NCI-H2227 (cell line): ENCODE measurements at regions not wholly inside any gene's neighbourhood (a gene's known extent, or its start where the extent isn't known, plus 50 kb on each side); places are given as distances from the start of the nearest gene placed in this dataset.

Experiments used
- DNase-seq: peaks from one replicate; lab custom pipeline; 2025; ENCODE audit not compliant: unreplicated experiment; lab: John Stamatoyannopoulos, UW

DNA sequence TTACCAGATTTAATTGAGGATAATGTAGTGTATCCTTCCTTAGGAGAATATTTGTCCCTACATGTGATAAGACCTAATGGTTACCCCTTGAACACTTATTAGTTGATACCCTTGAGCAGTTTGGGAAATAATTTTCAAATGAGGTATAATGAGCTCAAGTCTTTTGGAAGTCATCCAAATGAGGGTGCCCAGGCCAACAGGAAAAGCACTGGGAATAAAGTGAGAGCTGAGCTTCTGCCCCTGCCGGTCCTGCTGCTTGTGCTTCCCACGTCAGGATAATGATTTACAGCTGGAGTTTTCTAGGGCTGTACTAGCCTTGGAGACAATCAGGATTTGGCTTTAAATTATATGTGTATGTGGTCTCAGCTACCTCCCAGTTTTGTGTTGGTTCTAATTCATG lies 178.8 kb upstream of the FRMD6 start:
- no peak for DNase-seq

DNA sequence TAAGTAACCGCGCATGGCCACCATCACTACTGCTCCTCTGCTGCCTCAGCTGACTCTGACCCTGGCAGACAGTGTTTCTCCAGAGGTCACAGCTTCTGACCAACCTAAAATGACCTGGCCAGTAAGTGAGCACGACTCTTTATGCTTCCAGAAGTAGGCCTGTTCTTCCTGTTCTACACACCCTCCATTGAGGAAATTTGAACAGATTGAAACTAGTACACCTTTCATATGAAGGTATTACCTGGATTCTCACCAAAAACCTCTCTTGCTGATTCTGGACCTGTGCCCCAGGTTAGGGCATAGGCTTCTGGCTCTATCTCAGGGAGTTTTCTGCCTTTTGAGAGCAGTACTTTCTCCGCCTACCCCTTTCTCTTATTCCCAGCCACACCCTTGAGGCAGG lies 178.4 kb upstream of the FRMD6 start:
- DNase-seq = no peak

DNA sequence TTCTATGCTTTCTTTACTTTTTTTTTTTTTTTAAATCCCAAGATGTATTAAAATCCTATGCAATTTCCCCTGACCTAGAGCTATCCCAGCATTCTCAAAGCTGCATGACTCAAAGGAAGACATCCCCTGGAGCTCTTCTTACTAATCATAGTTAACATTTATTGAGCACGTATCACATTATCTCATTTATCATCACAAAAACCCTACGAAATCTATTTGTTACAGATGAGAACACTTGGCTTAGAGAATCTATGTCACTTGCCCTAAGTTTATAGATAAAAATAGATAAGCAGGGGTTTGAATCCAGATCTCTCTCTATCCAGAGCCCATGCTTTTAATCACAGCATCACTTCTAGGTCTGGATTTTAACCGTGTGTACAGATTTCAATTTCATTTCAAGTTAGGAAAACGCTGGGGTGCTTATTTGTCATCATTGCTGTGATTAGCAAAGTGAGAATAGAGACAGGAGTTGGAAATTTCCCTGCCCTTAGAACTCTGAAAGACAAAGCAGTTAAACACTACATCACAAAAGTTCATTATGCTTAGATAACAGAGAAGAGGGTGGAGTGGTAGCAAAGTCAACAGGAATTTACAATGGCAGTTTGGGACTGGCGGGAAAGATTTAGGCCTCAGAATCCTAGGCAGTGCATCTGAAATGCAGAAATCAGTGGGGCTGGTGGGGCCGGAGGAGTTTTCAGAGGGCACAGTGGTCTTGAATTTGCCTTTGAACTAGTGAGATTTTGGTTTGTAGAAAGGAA lies 177.7 kb upstream of the FRMD6 start:
- DNase-seq = no peak

DNA sequence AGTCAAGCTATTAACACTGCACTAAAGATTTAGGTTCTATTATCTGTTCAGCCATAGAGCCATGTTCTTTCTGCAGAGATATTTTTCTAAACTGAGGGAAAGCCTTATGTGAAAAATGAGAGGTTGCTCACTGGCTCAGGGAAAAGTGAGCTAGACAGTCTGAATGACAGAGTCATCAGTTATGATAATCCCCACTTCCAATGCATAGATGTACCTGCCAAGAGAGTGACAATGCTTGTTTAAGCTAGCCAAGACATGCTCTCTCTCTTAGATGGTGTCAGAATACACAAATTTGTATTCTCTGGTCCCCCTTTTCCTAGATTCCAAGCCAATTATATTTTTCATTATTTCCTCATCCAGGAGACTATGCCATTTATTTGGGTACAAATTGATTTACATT lies 176.9 kb upstream of the FRMD6 start:
- no peak for DNase-seq

GRCh38 chr14:51478175-51478621 lies 173.5 kb upstream of the FRMD6 start:
- DNase-seq = no peak

GRCh38 chr14:51479584-51480325 lies 172.0 kb upstream of the FRMD6 start:
- no peak for DNase-seq

- no peak for DNase-seq
Measured at GRCh38 chr14:51481643-51482042, 170.1 kb upstream of the FRMD6 start.

DNA sequence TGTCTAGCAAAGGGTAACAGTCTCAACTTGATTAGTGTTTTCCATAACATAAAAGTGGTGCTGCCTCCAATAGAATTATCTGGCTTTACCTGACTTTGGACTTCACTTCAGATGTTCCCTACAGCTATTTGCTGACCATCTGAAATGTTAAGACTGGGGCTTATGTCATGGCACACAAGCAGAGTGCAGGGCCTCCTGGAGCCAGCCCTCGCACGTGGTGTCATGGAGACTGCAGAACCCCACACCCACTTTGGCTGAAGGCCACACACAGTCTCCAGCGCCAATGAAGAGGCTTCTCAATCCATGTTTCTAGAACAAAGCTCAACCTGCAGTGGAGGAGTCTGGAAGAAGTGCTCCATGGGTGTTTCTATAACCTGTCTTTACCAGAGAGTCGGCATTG lies 169.6 kb upstream of the FRMD6 start:
- DNase-seq = no peak

DNA sequence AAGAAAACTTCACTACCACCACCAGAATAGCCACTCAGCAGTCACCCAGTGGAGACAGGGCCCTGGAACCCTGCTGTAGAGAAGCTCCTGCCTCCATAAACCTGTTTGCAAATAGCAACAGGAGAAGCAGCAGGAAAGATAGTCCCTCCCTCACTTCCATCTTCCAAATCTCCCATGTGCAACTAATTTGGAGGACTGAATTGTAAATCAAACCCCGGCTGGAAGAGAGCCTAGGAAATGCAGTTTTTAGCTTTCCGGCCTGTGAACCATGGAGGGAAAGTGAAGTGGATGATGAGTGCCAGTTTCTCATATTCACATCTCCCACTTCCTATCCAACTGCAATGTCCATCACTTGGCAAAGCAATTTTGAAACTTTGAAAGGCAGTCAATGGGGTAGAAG lies 167.2 kb upstream of the FRMD6 start:
- DNase-seq = no peak

- DNase-seq = no peak
Measured at GRCh38 chr14:51485733-51486132, 166.0 kb upstream of the FRMD6 start.

DNA sequence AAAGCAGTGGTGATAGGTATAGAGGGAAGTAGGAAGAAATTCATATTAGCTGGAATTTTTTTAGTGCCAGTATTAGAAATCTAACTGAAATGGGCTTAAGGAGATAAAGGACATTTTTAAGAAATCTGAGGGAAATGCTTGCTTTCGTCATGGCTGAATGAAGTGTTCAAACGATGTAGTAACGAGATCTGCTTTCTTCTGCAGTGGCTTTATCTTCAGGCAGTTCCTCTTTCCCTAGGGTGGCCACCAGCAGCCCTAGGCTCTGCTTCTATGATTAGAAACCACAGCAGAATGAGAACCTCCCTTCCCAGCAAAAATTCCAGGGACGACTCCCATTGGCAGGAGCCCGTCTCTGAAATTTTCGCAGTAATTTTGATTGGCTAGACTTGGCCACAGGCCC lies 163.9 kb upstream of the FRMD6 start:
- no peak for DNase-seq

DNA sequence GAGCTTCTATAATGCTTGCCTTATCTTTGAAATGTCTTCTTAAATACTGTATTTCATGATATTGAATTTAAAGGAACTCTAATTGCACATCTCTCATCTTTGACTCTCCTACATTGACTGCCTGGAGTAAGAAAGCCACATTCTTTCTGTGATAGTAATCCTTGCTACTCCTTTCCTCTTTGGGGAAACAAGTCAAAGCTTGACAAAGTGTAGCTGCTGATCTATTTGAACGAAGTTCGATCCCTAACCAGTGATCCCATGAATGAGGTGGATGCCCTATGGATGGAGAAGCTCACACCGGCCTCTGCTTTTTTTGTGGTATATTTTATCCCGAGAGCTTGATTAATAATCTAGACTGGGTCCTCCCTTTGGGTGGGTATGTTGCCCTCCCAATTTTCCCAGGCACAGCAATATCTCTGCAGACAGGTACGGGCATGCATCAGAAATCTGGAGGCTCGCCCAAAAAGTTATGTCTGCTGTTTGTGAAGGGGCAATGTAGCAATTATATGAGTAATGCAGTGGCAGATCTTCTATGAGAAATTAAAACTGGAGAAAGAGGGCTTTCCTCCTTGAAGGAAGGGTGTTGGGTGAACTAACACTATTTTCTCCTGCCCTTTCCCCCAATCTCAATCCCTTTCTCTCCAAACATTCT lies 163.0 kb upstream of the FRMD6 start:
- DNase-seq = no peak

DNA sequence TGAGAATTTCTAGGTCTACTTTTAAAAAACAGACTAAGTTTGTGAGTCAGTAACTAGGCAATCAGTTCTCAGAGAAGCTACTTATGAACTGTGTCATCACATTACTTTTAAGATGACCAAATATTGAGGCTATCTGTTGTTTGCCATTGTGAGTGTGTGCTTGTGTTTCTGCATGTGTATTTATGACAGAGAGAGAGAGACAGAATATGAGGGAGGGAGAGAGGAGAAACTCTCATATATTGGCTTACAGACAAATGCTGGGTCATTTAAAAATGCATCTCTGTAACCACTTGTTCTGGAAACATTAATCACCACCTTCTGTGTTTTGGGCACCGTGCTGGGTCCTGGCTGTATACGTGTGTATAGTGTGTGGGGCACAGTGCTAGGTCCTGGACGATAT lies 161.5 kb upstream of the FRMD6 start:
- no peak for DNase-seq

GRCh38 chr14:51491036-51491545 lies 160.6 kb upstream of the FRMD6 start:
- no peak for DNase-seq

- no peak for DNase-seq
Measured at GRCh38 chr14:51491776-51492175, 159.9 kb upstream of the FRMD6 start.

DNA sequence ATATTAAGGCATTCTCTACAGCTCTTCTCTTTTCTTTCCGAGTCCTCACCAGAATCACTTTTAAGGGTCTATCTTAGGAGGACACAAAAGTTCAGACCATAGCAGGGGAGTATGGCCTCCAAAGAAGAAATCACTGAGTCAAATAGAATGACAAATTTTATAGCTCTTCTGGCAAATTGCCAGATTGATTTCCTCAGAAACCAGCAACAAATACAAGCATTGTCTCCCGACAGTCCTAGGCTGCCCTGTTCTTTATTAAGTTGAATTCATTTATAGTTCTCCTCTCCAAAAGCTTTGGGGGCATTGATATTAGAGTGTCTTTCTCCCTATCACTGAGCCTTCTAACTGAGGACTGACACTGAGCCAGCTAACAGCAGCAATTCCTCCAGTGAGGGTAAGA lies 156.4 kb upstream of the FRMD6 start:
- DNase-seq = no peak

DNA sequence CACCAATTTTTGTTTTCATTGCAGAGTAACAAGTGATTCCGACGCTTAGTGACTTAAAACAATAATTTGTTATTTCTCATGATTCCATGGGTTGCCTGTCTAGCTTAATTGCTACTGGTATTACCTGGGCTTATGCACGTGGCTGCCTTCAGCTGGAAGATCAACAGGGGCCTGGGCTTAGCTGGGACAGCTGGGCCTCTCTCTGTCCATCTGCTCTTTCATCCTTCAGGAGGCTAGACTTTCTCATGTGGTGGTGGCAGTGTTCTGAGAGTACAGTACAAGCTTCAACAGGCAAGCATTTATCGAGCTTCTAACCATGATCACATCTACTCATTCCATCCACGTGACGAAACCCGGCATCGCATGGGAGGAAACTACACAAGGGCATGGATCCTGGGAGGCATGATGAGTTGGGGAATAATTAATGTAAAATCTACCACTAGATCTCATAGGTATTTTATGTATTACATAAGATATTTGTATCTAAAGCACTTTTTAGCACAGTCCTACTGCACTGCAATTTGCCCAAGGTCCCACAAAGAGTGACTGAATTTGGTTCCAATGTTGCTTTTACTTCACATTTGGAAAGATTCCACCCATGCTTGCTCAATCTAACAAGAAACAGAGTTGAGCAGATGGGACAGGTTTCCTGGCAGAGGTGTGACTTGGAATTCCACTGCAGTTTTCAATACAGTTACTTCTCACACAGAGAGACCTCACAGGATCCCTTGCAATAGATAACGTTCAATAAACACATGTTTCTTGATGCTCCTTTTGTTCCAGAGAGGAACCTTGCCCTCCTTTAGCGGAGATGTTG lies 153.1 kb upstream of the FRMD6 start:
- DNase-seq = no peak

DNA sequence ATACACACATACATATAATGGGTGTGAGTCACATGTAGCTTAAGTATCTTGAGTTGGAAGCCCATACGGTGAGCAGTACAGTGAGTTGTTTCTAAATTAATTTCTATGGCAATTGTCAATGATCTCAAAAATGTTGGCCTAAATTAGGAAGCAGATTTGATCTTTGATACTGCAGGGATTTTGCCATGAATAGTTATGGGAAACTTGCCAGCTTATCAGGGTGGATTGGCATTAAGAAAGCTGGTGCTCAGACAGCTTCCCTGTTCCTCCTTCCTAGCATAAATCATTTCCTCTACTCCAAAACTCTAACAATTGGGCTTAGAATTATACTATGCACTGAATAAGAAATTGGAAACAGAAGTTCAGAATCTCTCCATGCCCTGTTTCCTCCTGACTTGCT lies 150.9 kb upstream of the FRMD6 start:
- no peak for DNase-seq

- DNase-seq = no peak
Measured at GRCh38 chr14:51501746-51502145, 150.0 kb upstream of the FRMD6 start.

GRCh38 chr14:51504669-51505068 lies 147.0 kb upstream of the FRMD6 start:
- no peak for DNase-seq

DNA sequence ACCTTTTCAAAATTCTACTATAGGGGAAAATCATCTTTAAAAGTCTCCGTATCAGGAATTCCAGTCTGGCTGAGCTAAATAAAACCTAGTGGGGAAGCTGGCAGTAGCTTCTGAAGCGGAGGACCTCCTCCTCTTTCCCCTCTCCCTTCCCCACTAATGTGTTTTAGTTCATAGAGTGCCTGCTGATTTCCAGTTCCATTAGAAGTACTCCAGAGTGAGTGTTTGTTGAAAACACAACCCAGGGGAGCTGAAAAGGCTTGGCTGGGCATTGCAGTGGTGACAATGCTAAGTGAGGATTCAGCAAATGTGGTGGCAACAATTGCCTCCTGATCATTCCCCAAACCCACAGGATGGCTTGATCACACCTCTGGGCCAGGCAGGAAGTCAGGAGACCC lies 144.2 kb upstream of the FRMD6 start:
- peak; percentile 33 for DNase-seq
